Suprapubic skin (tissue), 4 donors: ENCODE measurements at regions not wholly inside any gene's neighbourhood (a gene's known extent, or its start where the extent isn't known, plus 50 kb on each side); places are given as distances from the start of the nearest gene placed in this dataset.

Experiments used
- EP300 ChIP-seq: sonication (generic); formaldehyde crosslinking; IDR thresholded peaks from one replicate; pipeline ENCODE4 v1.6.1; 2017; ENCODE audit warnings: antibody characterized with exemption
- POLR2A ChIP-seq, 2 donors: fragments of 450-650 bp; IDR thresholded peaks; one replicate each; pipeline ENCODE4 v1.6.1; 2017; ENCODE audit warnings: antibody characterized with exemption in 2 of 2, mild to moderate bottlenecking in 2 of 2, moderate library complexity in 2 of 2
- POLR2AphosphoS5 ChIP-seq, 3 donors: sonication (generic); formaldehyde crosslinking; IDR thresholded peaks; one replicate each; pipeline ENCODE4 v1.6.1; 2017; ENCODE audit warnings: antibody characterized with exemption in 3 of 3
- TF ChIP-seq, protein P1 (sequence below), 2 donors: fragments of 200-600 bp in 1 of 2; fragments of 450-650 bp in 1 of 2; sonication (generic) in 1 of 2; IDR thresholded peaks; one replicate each; pipeline ENCODE4 v1.5.1; 2016 to 2019; ENCODE audit warnings: antibody characterized with exemption in 2 of 2, mild to moderate bottlenecking in 1 of 2, moderate library complexity in 1 of 2

DNA sequence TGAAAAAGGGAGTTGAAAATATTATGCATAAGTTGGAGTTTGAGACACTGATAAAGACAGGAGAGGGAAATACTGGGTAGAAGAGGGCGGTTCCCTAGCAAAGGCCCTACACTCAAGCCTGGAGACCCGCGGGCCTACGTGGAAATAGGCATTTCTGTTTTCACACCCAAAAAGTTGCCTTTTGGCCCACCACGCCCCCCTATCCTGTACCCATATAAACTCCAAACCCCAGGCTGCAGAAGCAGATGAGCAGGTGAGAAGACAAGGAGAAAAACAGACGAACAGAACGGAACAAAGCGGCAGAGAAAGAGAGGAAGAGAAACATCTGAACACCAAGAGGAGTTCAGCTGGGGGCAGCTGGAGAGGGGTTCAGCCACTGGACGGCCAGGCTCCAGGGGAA is 177.9 kb downstream of the GALC start:
- TF ChIP-seq, protein P1, sequence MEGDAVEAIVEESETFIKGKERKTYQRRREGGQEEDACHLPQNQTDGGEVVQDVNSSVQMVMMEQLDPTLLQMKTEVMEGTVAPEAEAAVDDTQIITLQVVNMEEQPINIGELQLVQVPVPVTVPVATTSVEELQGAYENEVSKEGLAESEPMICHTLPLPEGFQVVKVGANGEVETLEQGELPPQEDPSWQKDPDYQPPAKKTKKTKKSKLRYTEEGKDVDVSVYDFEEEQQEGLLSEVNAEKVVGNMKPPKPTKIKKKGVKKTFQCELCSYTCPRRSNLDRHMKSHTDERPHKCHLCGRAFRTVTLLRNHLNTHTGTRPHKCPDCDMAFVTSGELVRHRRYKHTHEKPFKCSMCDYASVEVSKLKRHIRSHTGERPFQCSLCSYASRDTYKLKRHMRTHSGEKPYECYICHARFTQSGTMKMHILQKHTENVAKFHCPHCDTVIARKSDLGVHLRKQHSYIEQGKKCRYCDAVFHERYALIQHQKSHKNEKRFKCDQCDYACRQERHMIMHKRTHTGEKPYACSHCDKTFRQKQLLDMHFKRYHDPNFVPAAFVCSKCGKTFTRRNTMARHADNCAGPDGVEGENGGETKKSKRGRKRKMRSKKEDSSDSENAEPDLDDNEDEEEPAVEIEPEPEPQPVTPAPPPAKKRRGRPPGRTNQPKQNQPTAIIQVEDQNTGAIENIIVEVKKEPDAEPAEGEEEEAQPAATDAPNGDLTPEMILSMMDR (IDR thresholded peaks at IDR 0.05): no peak
- TF ChIP-seq POLR2A (IDR thresholded peaks at IDR 0.05) (no peak), EP300 (no peak), POLR2AphosphoS5 (IDR thresholded peaks at IDR 0.05) (no peak)
